GM19240 (cell line): ENCODE measurements at regions not wholly inside any gene's neighbourhood (a gene's known extent, or its start where the extent isn't known, plus 50 kb on each side); places are given as distances from the start of the nearest gene placed in this dataset.

ENCODE experiments used
- DNase-seq: peaks from one replicate; pipeline ENCODE4 v3.0.0; 2011; ENCODE audit warnings: low spot score; ENCODE audit not compliant: insufficient read length

- no peak for DNase-seq
Observed at GRCh38 chr6:21461844-21462518, 131.6 kb upstream of the SOX4 start.

DNA sequence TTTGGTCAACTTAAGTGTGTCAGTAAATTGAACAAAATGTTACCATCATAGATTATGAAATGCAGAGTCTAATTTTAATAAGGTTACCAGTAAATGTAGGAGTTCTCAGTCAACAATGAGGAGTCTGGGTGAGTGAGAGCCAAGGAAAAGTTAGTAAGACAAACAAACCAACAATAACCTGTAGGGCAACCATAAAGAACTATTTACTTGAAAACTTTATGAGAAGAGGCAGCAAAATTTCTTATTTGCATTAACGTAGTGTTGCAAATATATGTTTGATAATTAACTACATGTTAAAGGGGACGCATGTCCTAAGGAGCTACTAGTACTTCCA is 131.1 kb upstream of the SOX4 start:
- DNase-seq = no peak

DNA sequence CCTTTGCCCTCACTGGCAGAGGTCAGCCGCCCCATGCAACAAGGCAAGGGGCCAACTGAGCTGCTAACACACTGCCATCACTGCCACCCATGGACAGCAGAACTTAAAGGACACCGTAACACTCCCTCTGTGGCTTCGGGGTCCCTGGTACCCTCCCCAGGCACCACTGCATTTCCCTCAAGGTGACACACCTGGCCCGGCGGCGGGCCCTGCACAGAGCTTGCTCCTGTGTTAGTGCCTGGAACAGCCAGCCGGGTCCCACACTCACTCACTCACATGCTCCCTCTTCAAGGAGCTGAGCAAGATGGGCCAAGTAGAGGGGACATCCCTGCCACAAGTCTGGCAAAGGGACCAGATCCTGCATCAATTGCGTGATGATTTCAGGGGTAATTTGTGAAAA is 126.5 kb upstream of the SOX4 start:
- DNase-seq = no peak

DNA sequence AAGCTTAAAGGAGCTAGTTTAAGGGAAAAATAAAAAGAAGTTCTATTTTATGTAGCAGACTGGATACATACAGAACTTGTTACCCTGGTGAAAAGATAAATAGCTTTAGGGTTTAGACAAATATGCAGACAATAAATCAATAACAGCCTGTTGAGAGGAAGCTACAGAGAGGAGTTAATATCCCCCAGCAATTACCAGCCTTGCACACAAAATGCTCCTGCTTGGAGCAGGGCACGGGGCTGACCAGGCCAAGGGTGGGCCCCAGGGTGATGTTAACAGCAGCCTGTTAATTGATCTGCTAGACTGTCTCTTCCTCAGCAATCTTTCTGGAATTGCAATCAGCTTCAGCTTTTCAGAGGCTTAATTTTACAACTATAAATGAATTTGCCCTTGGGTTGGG is 125.1 kb upstream of the SOX4 start:
- no peak for DNase-seq

DNA sequence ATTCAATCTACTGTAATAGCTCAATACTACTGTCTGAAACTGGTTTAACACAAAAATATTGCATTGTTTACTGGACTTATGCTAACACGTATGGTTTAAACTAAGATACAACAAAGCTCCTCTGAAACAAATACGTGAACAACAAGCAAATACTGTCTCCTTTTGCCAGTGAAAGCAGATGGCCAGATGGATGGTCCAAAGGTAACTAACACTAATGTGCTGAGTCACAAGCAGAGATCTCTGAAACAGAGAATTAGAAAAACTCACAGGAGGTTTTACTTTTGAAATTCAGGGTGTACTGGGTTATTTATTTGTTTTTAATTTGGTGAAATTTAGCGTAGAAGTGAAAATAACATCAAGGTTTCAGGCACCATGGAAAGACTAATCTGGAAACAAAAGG is 124.3 kb upstream of the SOX4 start:
- DNase-seq = no peak

DNA sequence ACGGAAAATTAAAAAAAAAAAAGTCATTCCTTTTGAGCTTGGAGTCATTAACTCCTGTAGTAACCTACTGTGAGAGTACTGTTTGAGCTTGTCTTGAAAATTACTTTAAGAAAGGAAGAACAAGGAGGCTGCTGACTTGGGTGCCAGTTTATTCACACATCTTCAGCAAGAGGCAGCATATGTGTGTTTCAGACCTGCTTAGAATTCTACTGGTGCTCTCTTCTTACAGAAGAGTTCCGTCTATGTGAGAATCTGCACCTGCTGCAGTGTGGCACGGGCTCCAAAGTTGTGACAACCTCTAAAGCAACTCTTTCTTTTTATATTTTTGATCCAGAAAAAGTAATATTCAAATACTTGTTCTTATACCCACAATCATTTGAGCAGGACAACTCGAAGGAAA is 117.4 kb upstream of the SOX4 start:
- DNase-seq = no peak

- no peak for DNase-seq
Observed at GRCh38 chr6:21478411-21478810, 115.1 kb upstream of the SOX4 start.

DNA sequence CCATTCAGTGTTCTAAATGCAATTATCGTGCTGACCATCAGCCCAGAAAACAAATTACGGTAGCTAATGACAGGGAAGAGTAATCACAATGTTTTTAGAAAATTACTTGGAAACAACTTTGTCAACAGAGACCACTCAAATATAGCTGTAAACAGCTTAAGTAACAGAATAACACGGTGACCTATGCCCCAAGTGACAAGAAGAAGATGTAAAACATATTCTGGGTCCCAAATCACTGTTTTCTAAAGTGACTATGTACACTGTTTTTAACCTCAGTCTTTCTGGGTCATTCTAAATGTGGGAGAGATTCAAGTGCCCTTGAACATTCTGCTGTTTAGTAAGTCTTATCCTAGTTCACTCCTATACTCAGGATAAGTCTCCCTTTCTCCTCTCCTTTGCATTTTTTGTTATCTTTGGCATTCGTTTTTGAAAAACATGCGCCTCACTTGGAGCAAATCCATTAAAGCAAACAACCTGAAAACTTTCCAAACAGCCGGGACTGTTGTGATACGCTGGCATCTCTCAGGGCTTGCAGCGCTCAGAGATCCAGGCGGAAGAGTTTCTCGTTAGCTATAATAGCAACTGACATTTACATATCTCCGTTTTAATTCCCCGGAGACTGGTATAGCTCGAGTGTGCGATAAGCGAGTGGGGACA is 114.5 kb upstream of the SOX4 start:
- DNase-seq = no peak

DNA sequence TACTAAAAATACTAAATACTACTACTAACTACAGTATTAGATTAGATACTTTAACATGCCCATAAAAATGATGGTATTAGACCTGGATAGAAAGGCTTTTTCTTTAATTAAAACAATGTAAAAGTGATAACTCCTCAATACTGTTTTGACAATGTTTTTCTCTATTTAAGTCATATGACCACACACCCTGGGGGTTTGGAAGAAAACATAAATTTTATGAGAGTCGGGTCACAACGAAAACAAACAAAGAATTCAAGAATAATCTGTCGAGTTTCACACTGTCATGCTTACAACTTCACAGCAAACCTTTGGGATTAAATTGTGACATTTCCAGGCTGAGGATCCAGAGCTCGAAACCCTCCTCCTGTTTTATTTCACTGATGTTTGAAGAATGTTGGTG is 107.4 kb upstream of the SOX4 start:
- no peak for DNase-seq

DNA sequence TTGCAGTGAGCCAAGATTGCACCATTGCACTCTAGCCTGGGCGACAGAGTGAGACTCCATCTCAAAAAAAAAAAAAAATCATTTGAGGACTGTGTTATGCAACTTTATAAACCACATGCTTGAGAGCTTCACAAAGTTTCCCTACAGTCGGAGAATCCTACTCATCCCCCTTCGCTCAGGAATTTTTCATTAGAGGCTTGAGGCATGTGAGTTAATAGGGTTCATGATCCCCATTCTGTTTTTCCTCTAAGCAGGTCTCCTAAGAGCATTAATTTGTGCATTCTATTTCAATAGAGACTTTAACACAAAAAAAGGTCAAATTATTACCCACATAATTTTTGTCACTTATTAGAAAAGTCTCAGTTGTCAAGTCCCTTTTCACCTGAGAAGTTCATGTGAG is 103.7 kb upstream of the SOX4 start:
- DNase-seq = no peak

- no peak for DNase-seq
Observed at GRCh38 chr6:21491955-21492354, 101.6 kb upstream of the SOX4 start.

DNA sequence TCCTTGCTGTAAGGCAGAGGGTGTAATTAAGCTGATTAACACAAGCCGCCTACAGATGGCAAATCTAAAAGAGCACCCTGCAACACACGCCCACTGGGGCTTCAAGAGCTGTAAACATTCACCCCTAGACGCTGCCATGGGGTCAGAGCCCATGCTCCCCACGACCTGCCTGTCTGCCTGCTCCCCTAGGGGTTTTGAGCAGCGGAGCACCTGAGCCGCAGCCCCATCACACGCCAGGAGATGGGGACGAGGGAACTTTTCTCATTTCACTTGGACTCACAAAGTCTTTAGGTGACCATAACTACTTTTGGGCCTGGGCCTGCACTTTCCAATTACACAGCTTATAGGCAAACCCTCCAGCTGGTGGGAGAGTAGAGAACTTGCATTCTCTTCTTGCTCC is 99.0 kb upstream of the SOX4 start:
- DNase-seq = no peak

- no peak for DNase-seq
Observed at GRCh38 chr6:21496196-21496595, 97.4 kb upstream of the SOX4 start.

GRCh38 chr6:21496706-21497105 is 96.8 kb upstream of the SOX4 start:
- DNase-seq = no peak

DNA sequence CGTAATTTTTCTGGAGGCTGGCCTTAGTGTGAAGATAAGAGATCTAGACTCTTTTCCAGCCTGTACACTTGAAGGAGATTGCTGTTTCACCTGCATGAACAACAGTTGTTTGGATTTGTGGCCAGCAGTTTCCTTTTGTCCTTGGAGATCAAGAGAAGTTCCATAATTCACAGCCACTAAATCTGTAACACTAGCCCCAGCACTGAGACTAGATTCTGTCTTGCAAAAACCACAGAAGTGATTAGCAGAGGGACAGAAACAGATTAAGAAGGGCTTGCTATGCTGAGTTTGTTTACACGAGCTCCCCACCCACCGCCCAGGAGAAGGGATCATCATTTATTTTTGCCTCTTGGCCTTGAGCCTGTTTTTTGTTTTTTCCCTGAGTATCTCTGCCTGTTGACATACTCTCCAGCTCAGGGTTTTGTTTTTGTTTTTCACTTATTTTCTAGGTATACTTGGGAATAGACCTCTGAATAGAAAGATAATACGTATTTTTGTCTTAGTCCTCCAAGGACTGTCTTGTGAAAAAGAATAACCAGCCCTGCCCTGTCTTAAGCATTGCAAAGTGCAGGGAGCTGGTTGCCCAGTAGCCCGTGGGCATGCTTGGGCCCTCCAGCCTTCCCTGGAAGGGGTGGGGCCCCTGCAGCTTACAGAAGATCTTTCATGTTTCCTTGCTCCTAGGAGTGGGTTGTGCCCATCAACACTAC is 93.1 kb upstream of the SOX4 start:
- no peak for DNase-seq

- DNase-seq = no peak
Observed at GRCh38 chr6:21501021-21501354, 92.6 kb upstream of the SOX4 start.

GRCh38 chr6:21501815-21502214 is 91.7 kb upstream of the SOX4 start:
- no peak for DNase-seq

DNA sequence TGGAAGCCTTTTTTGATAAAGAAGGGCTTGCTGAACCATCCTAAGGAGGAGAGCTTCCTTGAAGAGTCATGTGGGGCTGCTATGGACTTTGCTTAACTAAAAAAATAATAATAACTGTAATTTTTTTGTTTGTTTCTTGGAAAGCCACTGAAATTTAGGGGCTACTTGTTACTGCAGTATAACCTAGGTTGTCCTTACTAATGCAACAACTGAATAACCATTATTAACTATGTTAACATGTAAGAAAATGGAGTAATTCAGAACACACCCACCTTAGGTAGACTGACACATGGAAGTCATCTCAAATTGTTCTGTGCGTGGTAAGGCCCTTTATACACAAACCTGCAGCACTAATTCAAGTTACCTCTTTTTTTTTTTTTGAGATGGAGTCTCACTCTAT is 90.9 kb upstream of the SOX4 start:
- DNase-seq = no peak

DNA sequence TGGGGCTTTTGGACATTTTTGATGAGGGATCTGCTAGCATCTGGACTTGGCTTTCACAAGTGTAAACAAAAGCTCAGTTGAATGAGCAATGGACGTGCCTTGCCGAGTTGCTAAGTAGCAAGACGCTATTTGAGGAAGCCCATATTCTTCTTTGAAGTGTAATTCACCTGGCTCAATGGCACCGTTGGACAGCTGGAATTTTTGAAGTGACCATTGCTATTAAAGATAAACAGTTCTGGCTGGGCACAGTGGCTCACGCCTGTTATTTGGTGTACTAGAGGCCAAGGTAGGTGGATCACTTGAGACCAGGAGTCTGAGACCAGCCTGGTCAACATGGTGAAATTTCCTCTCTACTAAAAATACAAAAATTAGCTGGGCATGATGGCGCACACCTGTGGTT is 88.8 kb upstream of the SOX4 start:
- no peak for DNase-seq

DNA sequence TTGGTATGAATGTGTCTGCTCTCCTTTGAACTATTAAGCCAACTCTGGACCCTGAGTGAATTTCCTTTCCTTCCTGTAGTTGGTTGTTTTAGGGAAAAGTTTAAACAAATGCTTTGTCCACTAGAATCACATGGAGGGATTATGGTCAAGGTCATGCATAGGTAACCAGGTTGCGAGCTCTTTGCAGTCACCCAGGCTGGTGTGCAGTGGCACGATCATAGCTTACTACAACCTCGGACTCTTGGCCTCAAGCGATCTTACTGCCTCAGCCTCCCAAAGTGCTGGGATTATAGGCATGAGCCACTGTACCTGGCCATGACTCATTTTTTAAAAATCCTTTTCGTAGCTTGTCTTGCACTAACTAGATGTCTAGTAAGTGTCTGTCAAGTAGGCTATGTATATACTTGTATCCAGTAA is 88.0 kb upstream of the SOX4 start:
- DNase-seq = no peak

DNA sequence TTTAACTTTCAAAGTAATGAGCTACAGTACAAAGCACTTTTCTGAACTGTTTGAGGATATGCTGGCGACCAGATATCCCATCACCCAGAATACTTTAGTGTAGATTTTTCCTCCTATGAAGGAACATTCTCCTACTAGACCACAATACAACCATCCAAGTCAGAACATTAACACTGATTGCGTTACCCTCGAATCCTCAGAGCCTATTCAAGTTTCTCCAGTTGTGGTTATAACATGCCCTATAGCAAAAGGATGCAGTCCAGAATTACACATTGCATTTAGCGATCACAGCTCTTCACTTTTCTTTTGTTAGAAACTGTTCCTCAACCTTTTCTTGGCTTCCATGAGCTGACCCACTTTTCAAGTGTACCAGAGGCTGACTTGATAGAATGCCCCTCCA is 87.4 kb upstream of the SOX4 start:
- no peak for DNase-seq

- no peak for DNase-seq
Observed at GRCh38 chr6:21507811-21508210, 85.7 kb upstream of the SOX4 start.

DNA sequence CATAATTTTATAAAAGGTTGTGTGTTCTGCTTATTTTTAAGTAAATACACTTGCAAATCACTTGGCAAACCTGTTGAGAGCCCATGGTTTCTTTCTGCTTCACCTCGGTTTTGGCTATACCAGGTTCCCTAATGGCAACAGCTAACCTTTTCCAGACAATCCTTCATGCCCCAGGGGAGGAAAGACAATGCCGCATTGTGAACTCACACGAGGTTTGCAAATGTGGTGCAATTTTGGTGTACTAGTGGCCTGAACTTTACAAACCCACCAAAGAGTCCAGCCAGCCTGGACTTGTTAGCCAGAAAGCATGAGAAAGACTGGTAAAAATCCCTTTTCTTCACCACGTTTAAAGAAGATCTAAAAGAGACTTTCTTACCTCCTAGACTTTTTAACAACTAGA is 84.8 kb upstream of the SOX4 start:
- DNase-seq = no peak
